Left lung (tissue), 4 donors: ENCODE measurements at regions not wholly inside any gene's neighbourhood (a gene's known extent, or its start where the extent isn't known, plus 50 kb on each side); places are given as distances from the start of the nearest gene placed in this dataset.

Experiments
- ATAC-seq: fragments of 200-7000 bp; cut with Tn5 transposase; one replicate; pipeline ENCODE4 v1.9.1; 2020; ENCODE audit warnings: moderate library complexity
- DNase-seq, 4 donors: peaks; one replicate each; pipeline ENCODE4 v3.0.0-alpha.2; 2013 to 2020
- H3K27ac ChIP-seq, 2 donors: fragments of 200-600 bp; sonication (generic) in 1 of 2; one replicate each; pipeline versions ENCODE4 v1.5.0 to v1.8.0; 2020 to 2021
- H3K27me3 ChIP-seq, 2 donors: fragments of 200-600 bp; sonication (generic) in 1 of 2; one replicate each; pipeline versions ENCODE4 v1.5.0 to v1.8.0; 2020 to 2021
- H3K36me3 ChIP-seq, 2 donors: fragments of 200-600 bp; sonication (generic) in 1 of 2; one replicate each; pipeline versions ENCODE4 v1.5.0 to v1.8.0; 2020 to 2021
- H3K4me1 ChIP-seq, 2 donors: fragments of 200-600 bp; one replicate each; pipeline ENCODE4 v1.8.0; 2021
- H3K4me3 ChIP-seq, 2 donors: fragments of 200-600 bp; sonication (generic) in 1 of 2; one replicate each; pipeline versions ENCODE4 v1.5.0 to v1.8.0; 2020 to 2021; ENCODE audit warnings: mild to moderate bottlenecking in 1 of 2
- H3K9me3 ChIP-seq, 2 donors: fragments of 200-600 bp; sonication (generic) in 1 of 2; one replicate each; pipeline versions ENCODE4 v1.5.0 to v1.8.0; 2020 to 2021
- CTCF ChIP-seq, 2 donors: fragments of 200-600 bp; sonication (generic) in 1 of 2; IDR thresholded peaks; one replicate each; pipeline versions ENCODE4 v1.5.0 to v1.8.0; 2021; ENCODE audit warnings: antibody characterized with exemption in 2 of 2
- intact Hi-C, 2 donors: fragments of 100-400 bp; cut with DNase I; formaldehyde crosslinking; loops; one replicate each; pipeline versions ENCODE4 v1.11.2 to v1.14.2; 2022
- donor health status: DM: no; HTN: yes; CAD: no.
- donor health status: DM: no; HTN: no; CAD: no.

GRCh38 chr1:78758506-78758905, 108.9 kb downstream of the IFI44 start:
- DNase-seq: no peak

GRCh38 chr1:78759881-78760280, 110.2 kb downstream of the IFI44 start:
- Histone ChIP-seq H3K4me1 (no peaks in the 10 kb centered on the region), H3K4me3 (no peak overlapping the region), H3K27me3 (no peaks in the 10 kb centered on the region), H3K27ac (no peak overlapping the region), H3K36me3 (no peaks in the 10 kb centered on the region), H3K9me3 (peaks cover 0 to 1% of the 10 kb centered on the region in 2 donors)
- no peak for DNase-seq
- TF ChIP-seq CTCF (IDR thresholded peaks at IDR 0.05): no peak
- intact Hi-C loops: no loop called here
- no peak for ATAC-seq

More at GRCh38 chr1:78758506-78758905, 108.9 kb downstream of the IFI44 start:
- intact Hi-C loops: no loop called here
- Histone ChIP-seq H3K27ac (no peak overlapping the region), H3K4me1 (no peaks in the 10 kb centered on the region), H3K9me3 (peaks cover 0 to 13% of the 10 kb centered on the region in 2 donors), H3K36me3 (no peaks in the 10 kb centered on the region), H3K27me3 (no peaks in the 10 kb centered on the region), H3K4me3 (no peak overlapping the region)
- ATAC-seq: no peak
- no peak for TF ChIP-seq CTCF (IDR thresholded peaks at IDR 0.05)

GRCh38 chr1:78760858-78761257, 111.2 kb downstream of the IFI44 start:
- DNase-seq: no peak

GRCh38 chr1:78762113-78762512, 112.5 kb downstream of the IFI44 start:
- Histone ChIP-seq H3K36me3 (no peaks in the 10 kb centered on the region), H3K27me3 (no peaks in the 10 kb centered on the region), H3K27ac (no peak overlapping the region), H3K4me1 (no peaks in the 10 kb centered on the region), H3K4me3 (no peak overlapping the region), H3K9me3 (peaks cover 0 to 5% of the 10 kb centered on the region in 2 donors)
- intact Hi-C loops: no loop called here
- TF ChIP-seq CTCF (IDR thresholded peaks at IDR 0.05): no peak
- DNase-seq (no peak), ATAC-seq (no peak)

More at GRCh38 chr1:78760858-78761257, 111.2 kb downstream of the IFI44 start:
- intact Hi-C loops: no loop called here
- TF ChIP-seq CTCF (IDR thresholded peaks at IDR 0.05): no peak
- Histone ChIP-seq H3K9me3 (peaks cover 0 to 5% of the 10 kb centered on the region in 2 donors), H3K4me1 (no peaks in the 10 kb centered on the region), H3K4me3 (no peak overlapping the region), H3K27ac (no peak overlapping the region), H3K27me3 (no peaks in the 10 kb centered on the region), H3K36me3 (no peaks in the 10 kb centered on the region)
- no peak for ATAC-seq

GRCh38 chr1:78765489-78765888, 115.9 kb downstream of the IFI44 start:
- Histone ChIP-seq H3K36me3 (no peaks in the 10 kb centered on the region), H3K27ac (no peak overlapping the region), H3K9me3 (peaks cover 0 to 8% of the 10 kb centered on the region in 2 donors), H3K4me1 (no peaks in the 10 kb centered on the region), H3K4me3 (no peak overlapping the region), H3K27me3 (no peaks in the 10 kb centered on the region)
- no peak for ATAC-seq
- TF ChIP-seq CTCF (IDR thresholded peaks at IDR 0.05): no peak
- no peak for DNase-seq
- intact Hi-C loops: no loop called here
